GM19395 (cell line): ENCODE measurements at regions not wholly inside any gene's neighbourhood (a gene's known extent, or its start where the extent isn't known, plus 50 kb on each side); places are given as distances from the start of the nearest gene placed in this dataset.
"Not testable (repeated sequence)": the region's sequence is repeated elsewhere in the genome, so short reads cannot be mapped to it uniquely, and the experiment has no call there.

ENCODE experiments used
- ATAC-seq: cut with Tn5 transposase; IDR thresholded peaks from one replicate; pipeline ENCODE4 v1.9.1; 2021; ENCODE audit warnings: mild to moderate bottlenecking, moderate library complexity; ENCODE audit not compliant: unreplicated experiment

GRCh38 chrX:87924619-87925018 lies 407.0 kb downstream of the KLHL4 start:
- no peak for ATAC-seq

GRCh38 chrX:87941841-87942240 lies 424.2 kb downstream of the KLHL4 start:
- no peak for ATAC-seq

- ATAC-seq, result no peak
Measured at GRCh38 chrX:87961471-87961870, 443.9 kb downstream of the KLHL4 start.

- ATAC-seq, result no peak
Measured at GRCh38 chrX:87968118-87968517, 450.5 kb downstream of the KLHL4 start.

GRCh38 chrX:87972121-87972520 lies 454.5 kb downstream of the KLHL4 start:
- not testable (repeated sequence) for ATAC-seq

- no peak for ATAC-seq
Measured at GRCh38 chrX:87975365-87975764, 457.8 kb downstream of the KLHL4 start.

- ATAC-seq, result not testable (repeated sequence)
Measured at GRCh38 chrX:88007873-88008272, 490.3 kb downstream of the KLHL4 start.

- ATAC-seq, result no peak
Measured at GRCh38 chrX:88024022-88024421, 506.4 kb downstream of the KLHL4 start.

- ATAC-seq, result no peak
Measured at GRCh38 chrX:88072339-88073030, 554.9 kb downstream of the KLHL4 start.

GRCh38 chrX:88101968-88102367 lies 584.4 kb downstream of the KLHL4 start:
- ATAC-seq, result no peak

GRCh38 chrX:88135735-88136134 lies 611.3 kb upstream of the CPXCR1 start:
- ATAC-seq, result no peak

- no peak for ATAC-seq
Measured at GRCh38 chrX:88136328-88136727, 610.7 kb upstream of the CPXCR1 start.

- ATAC-seq, result no peak
Measured at GRCh38 chrX:88146577-88146976, 600.4 kb upstream of the CPXCR1 start.

GRCh38 chrX:88170553-88170952 lies 576.5 kb upstream of the CPXCR1 start:
- ATAC-seq, result no peak

GRCh38 chrX:88173932-88174440 lies 573.0 kb upstream of the CPXCR1 start:
- not testable (repeated sequence) for ATAC-seq

GRCh38 chrX:88202149-88202548 lies 544.9 kb upstream of the CPXCR1 start:
- ATAC-seq, result no peak

- no peak for ATAC-seq
Measured at GRCh38 chrX:88244066-88244465, 503.0 kb upstream of the CPXCR1 start.

- ATAC-seq, result no peak
Measured at GRCh38 chrX:88284844-88285243, 462.2 kb upstream of the CPXCR1 start.

GRCh38 chrX:88313972-88314371 lies 433.1 kb upstream of the CPXCR1 start:
- ATAC-seq, result not testable (repeated sequence)

- no peak for ATAC-seq
Measured at GRCh38 chrX:88325634-88326033, 421.4 kb upstream of the CPXCR1 start.

- ATAC-seq, result no peak
Measured at GRCh38 chrX:88355252-88355651, 391.8 kb upstream of the CPXCR1 start.

- no peak for ATAC-seq
Measured at GRCh38 chrX:88366314-88366713, 380.7 kb upstream of the CPXCR1 start.

- no peak for ATAC-seq
Measured at GRCh38 chrX:88378406-88378805, 368.6 kb upstream of the CPXCR1 start.
